ENCODE measurements at regions not wholly inside any gene's neighbourhood (a gene's known extent, or its start where the extent isn't known, plus 50 kb on each side); places are given as distances from the start of the nearest gene placed in this dataset.

DNA sequence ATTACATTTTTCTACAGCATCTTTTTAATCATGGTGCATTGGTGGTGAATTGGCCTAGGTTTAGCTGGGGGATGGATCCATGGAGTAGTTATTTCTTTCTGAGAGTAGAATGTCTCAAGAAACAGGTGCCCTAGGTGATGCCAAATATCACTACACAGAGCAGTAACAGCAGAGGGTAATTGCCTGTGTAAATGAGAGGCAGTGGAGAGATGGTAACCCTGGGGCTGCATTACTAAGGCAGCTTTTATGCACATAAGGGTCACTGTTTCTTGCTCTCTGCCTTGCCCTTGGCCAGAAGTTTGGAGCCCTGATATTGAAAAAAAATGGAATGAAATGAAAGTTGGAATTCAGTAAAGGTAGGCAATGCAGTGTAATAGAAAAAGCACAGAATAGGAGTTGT is 604.0 kb downstream of the NOVA1 start:
- no peaks in the 10 kb centered on the region for H3K4me1 Mint-ChIP-seq (ENCODE audit: low read depth)
- POLR2A ChIA-PET = no interaction called here
- CTCF ChIA-PET = no interaction called here
- H3K36me3 Mint-ChIP-seq (ENCODE audit: low read depth) = no peaks in the 10 kb centered on the region
- peaks cover 20% of the 10 kb centered on the region for H3K9me3 Mint-ChIP-seq (ENCODE audit: insufficient read depth)
- DNase-seq (no peak), ATAC-seq (no peak)
- H3K4me3 Mint-ChIP-seq = no peak overlapping the region
- no peak overlapping the region for H3K27ac Mint-ChIP-seq
- H3K27me3 Mint-ChIP-seq (ENCODE audit: low read depth) = no peaks in the 10 kb centered on the region

DNA sequence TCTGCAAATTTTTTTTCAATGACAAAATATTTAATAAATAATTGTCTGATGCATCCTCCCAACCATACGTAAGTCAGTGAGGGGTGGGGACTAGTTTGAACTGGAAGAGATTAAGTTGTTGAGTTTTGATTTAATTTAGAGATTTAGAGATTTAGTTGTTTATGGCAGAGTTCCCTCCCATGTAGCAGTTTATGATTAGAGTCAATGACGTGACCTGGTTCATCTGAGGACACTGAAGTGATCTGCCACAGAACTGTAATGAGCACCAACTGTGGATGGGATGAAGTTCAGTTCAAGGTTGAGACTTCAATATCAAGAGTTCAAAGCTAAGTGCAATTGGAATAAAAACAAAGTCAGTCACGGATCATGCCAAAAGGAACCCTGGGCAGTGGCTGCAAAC is 609.3 kb downstream of the NOVA1 start:
- POLR2A ChIA-PET = no interaction called here
- Mint-ChIP-seq H3K4me1 (ENCODE audit: low read depth) (no peaks in the 10 kb centered on the region), H3K27ac (no peak overlapping the region), H3K4me3 (no peak overlapping the region), H3K9me3 (ENCODE audit: insufficient read depth) (peaks cover 15% of the 10 kb centered on the region), H3K27me3 (ENCODE audit: low read depth) (no peaks in the 10 kb centered on the region), H3K36me3 (ENCODE audit: low read depth) (no peaks in the 10 kb centered on the region)
- CTCF ChIA-PET = no interaction called here
- ATAC-seq = no peak
- DNase-seq = no peak

DNA sequence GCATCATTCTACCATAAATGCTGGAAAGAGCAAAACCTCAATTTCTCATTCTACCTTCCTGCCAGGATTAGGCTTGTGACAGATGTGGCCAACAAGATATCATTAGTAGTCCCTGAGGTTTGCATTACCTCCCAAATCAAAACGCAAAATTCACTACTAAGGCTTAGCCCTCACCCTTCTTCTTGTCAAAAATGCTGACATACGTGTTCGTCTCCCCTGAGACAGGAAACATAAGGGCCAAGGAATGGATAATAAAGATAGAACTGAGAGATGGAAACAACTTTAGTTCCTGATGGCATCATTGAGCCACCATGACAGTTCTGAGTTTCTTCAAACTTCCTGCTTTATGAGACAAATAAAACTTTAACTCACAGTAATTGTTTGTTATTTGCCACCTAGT is 642.1 kb downstream of the NOVA1 start:
- no peaks in the 10 kb centered on the region for H3K27me3 Mint-ChIP-seq (ENCODE audit: low read depth)
- H3K27ac Mint-ChIP-seq = no peak overlapping the region
- CTCF ChIA-PET = no interaction called here
- H3K4me3 Mint-ChIP-seq = no peak overlapping the region
- no peaks in the 10 kb centered on the region for H3K4me1 Mint-ChIP-seq (ENCODE audit: low read depth)
- ATAC-seq (no peak), DNase-seq (no peak)
- no peaks in the 10 kb centered on the region for H3K36me3 Mint-ChIP-seq (ENCODE audit: low read depth)
- H3K9me3 Mint-ChIP-seq (ENCODE audit: insufficient read depth) = peaks cover 20% of the 10 kb centered on the region
- POLR2A ChIA-PET = no interaction called here

DNA sequence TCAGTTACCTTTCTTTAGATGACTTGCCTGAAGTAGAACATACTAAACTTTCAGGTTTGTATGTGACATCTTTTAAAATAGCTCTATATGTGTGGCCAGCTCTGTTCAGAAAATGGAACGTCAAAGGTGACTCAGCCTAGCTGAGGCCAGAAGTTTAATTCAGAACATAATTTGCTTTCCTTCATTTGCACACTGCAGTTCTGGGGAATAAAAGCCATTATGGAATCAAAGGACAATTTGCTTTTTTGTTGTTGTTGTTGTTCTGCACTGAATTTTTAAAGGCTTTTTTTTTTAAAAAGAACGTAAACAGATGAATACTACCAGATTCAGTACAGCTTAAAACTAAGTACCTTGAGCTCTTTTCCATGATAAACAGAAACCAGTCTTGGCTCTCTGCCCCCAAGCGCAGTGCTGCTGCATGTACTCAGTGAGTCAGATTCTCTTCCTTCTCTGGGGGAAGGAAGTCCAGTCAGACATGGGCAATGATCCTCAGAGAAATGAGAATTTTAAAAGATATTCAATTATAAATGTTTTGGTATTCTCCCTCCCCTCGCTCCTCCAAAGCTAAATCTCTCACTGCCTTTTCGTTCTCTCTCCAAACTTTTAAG is 644.2 kb downstream of the NOVA1 start:
- POLR2A ChIA-PET = no interaction called here
- CTCF ChIA-PET = no interaction called here

DNA sequence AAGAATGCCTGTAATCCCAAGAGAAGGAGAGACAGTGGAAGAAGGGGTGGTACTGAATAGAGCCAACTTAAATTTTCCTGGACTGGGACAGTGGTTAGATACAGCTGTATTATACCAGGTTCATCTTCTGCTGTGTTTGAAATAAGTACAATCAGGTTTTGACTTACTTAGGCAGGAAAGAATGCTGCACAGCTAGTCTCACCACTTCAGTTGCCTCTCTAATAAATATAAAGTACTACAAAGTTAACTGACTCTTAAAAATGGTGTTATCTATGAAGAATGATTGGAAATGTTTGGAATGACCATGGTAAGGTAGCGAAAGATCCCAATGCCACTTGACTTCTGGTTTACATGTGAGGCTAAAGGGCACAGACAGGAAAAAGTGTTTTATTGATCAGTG is 652.1 kb downstream of the NOVA1 start:
- ChIA-PET CTCF (no interaction called here), POLR2A (no interaction called here)
- H3K4me1 Mint-ChIP-seq (ENCODE audit: low read depth) = no peaks in the 10 kb centered on the region
- no peaks in the 10 kb centered on the region for H3K27me3 Mint-ChIP-seq (ENCODE audit: low read depth)
- no peaks in the 10 kb centered on the region for H3K36me3 Mint-ChIP-seq (ENCODE audit: low read depth)
- no peak overlapping the region for H3K4me3 Mint-ChIP-seq
- peaks cover 16% of the 10 kb centered on the region for H3K9me3 Mint-ChIP-seq (ENCODE audit: insufficient read depth)
- no peak overlapping the region for H3K27ac Mint-ChIP-seq
- ATAC-seq = no peak
- no peak for DNase-seq

More for the DNA sequence above, 644.2 kb downstream of the NOVA1 start:
- Mint-ChIP-seq H3K9me3 (ENCODE audit: insufficient read depth) (peaks cover 27% of the 10 kb centered on the region), H3K27ac (no peak overlapping the region), H3K27me3 (ENCODE audit: low read depth) (no peaks in the 10 kb centered on the region), H3K4me3 (no peak overlapping the region), H3K36me3 (ENCODE audit: low read depth) (no peaks in the 10 kb centered on the region), H3K4me1 (ENCODE audit: low read depth) (no peaks in the 10 kb centered on the region)
- DNase-seq (no peak), ATAC-seq (no peak)

DNA sequence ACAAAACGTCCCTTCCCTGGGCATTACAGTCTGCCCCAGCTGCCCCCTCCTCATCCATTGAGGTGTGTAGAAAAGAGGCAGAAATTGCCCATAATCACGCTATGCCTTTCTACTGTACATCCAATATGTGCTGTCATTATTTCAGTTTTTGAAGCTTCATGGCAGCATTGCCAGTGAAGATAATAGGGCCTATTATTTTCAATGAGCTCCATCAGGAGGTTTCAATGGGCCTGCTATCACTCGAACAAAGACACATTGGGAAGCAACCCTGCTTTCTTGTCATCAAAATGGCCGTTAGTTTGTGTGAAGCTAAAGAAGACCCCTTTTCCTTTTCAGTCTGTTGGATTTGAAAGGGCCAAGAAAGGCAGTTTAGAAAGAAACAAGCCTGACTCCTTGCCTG is 653.8 kb downstream of the NOVA1 start:
- H3K27ac Mint-ChIP-seq = no peak overlapping the region
- CTCF ChIA-PET = no interaction called here
- no peak for DNase-seq
- H3K27me3 Mint-ChIP-seq (ENCODE audit: low read depth) = no peaks in the 10 kb centered on the region
- POLR2A ChIA-PET = no interaction called here
- ATAC-seq = no peak
- H3K4me1 Mint-ChIP-seq (ENCODE audit: low read depth) = no peaks in the 10 kb centered on the region
- H3K4me3 Mint-ChIP-seq = no peak overlapping the region
- peaks cover 9% of the 10 kb centered on the region for H3K9me3 Mint-ChIP-seq (ENCODE audit: insufficient read depth)
- H3K36me3 Mint-ChIP-seq (ENCODE audit: low read depth) = no peaks in the 10 kb centered on the region

DNA sequence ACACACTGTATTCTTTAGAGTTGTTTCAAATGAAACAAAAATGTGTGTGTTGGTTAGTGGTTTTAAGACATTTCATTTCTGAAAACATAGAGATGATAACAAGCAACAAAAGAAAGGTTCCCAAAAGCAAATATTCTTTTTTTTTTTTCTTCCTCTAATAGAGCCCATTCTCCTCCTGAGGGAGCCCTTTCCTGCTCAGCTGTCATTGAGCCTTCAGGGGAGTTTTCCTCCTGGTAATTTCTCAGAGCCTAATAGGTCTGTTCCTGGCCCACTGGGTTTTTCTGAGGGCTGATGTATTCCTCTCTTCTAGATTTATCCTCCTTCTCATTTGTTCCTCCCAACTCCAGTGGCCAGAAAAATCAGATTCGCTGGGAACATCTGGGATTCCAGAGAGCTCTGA is 654.5 kb downstream of the NOVA1 start:
- ATAC-seq (no peak), DNase-seq (no peak)
- peaks cover 9% of the 10 kb centered on the region for H3K9me3 Mint-ChIP-seq (ENCODE audit: insufficient read depth)
- ChIA-PET POLR2A (no interaction called here), CTCF (no interaction called here)
- H3K4me3 Mint-ChIP-seq = no peak overlapping the region
- H3K4me1 Mint-ChIP-seq (ENCODE audit: low read depth) = no peaks in the 10 kb centered on the region
- no peaks in the 10 kb centered on the region for H3K36me3 Mint-ChIP-seq (ENCODE audit: low read depth)
- H3K27ac Mint-ChIP-seq = no peak overlapping the region
- H3K27me3 Mint-ChIP-seq (ENCODE audit: low read depth) = no peaks in the 10 kb centered on the region

DNA sequence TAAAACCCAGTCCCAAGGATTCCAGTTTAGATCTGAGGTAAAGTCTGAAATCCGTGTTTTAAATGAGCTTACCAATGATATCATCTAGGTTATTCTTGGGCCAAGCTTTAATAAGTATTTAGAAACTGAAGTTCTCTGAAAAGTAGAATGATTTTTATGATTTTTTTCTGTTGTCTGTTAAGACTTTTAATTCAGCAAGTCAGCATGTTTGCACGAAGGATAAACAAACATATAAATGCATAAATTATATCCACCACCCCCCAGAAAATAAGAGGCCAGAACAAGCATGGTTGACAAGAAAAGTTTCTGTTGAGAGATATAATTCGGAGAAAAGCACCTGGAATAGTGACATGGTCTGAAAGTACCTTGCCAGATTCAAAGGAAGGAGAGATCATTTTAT is 655.7 kb downstream of the NOVA1 start:
- ATAC-seq = no peak
- Mint-ChIP-seq H3K27ac (no peak overlapping the region), H3K4me3 (no peak overlapping the region), H3K9me3 (ENCODE audit: insufficient read depth) (peaks cover 5% of the 10 kb centered on the region), H3K4me1 (ENCODE audit: low read depth) (no peaks in the 10 kb centered on the region), H3K36me3 (ENCODE audit: low read depth) (no peaks in the 10 kb centered on the region), H3K27me3 (ENCODE audit: low read depth) (no peaks in the 10 kb centered on the region)
- no peak for DNase-seq
- POLR2A ChIA-PET = no interaction called here
- CTCF ChIA-PET = no interaction called here

DNA sequence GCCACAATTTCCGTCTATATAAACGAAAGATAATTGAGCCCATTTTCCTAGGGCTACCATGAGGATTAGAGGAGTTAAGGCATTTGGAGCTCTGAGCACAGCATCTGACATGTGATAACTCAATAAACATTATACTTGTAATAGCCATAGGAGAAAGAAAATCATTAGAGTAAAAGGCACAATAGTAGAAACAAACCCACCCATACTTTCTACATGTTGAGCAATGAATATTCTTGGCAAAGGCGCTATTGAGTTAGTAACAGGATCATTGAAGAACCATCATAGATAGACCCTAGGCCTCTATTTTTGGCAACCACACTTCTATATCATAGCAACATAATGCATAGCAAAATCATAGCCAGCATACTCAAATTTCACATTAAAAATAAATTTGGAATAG is 664.1 kb downstream of the NOVA1 start:
- CTCF ChIA-PET = no interaction called here
- no peaks in the 10 kb centered on the region for H3K27me3 Mint-ChIP-seq (ENCODE audit: low read depth)
- POLR2A ChIA-PET = no interaction called here
- no peak overlapping the region for H3K4me3 Mint-ChIP-seq
- H3K9me3 Mint-ChIP-seq (ENCODE audit: insufficient read depth) = no peaks in the 10 kb centered on the region
- no peak for ATAC-seq
- H3K36me3 Mint-ChIP-seq (ENCODE audit: low read depth) = no peaks in the 10 kb centered on the region
- no peaks in the 10 kb centered on the region for H3K4me1 Mint-ChIP-seq (ENCODE audit: low read depth)
- no peak overlapping the region for H3K27ac Mint-ChIP-seq
- DNase-seq = no peak

DNA sequence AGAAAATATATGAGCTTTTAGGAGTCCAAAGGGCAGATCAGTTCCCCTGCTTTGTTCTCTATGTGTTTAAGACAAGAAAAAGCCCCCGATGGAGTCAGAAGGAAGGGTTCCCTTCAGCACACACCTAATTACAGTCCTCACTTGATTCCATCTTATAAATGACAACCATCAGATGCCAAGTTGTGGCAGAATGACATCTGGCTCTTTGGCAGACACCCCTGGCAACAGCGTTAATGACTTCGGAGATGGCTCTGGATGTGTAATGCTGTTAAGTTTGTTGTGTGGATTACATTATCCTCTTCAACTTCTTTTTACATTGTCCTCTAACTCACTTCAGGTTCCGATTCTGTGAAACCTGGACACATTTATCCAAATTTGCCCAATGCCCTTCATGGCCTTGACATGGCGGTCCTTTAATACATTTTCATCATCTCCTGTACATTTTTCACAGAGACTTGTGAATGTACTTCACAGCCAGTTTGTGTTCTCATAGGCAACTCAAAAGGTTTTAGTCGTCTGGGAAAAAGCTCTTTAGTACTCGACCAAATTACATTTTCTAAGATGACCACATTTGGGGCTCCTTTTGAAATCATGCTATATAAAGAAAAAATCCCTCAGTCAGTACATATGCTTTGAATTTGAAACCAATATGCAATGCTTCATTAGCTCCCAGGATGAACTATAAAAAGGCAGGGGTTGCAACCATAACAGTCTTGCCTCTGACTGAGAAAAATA is 667.8 kb downstream of the NOVA1 start:
- Mint-ChIP-seq H3K27ac (no peak overlapping the region), H3K9me3 (ENCODE audit: insufficient read depth) (peaks cover 14% of the 10 kb centered on the region), H3K27me3 (ENCODE audit: low read depth) (no peaks in the 10 kb centered on the region), H3K4me3 (no peak overlapping the region), H3K36me3 (ENCODE audit: low read depth) (no peaks in the 10 kb centered on the region), H3K4me1 (ENCODE audit: low read depth) (no peaks in the 10 kb centered on the region)
- CTCF ChIA-PET = no interaction called here
- DNase-seq (no peak), ATAC-seq (no peak)
- POLR2A ChIA-PET = no interaction called here

DNA sequence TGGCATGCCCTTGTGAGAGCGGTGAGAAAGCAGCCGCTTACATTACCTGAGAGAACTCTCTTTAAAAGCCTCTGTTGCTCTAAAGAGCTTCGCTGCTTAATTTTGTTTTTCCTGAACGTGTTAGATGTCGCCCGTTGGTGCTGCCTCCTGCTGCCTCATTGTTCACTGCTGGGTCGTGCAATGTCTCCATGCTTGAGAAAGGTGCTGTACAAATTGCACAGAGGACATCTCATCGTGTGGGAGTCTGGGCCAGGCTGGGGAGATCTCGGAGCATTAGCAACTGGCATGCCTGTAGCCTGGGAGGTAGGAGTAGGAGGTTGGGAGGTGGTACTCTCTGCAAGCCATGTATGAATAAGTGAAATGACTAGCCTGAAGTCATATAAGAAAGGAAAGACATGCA is 686.0 kb downstream of the NOVA1 start:
- POLR2A ChIA-PET = no interaction called here
- Mint-ChIP-seq H3K36me3 (ENCODE audit: low read depth) (no peaks in the 10 kb centered on the region), H3K9me3 (ENCODE audit: insufficient read depth) (peaks cover 7% of the 10 kb centered on the region), H3K4me3 (no peak overlapping the region), H3K4me1 (ENCODE audit: low read depth) (no peaks in the 10 kb centered on the region), H3K27me3 (ENCODE audit: low read depth) (no peaks in the 10 kb centered on the region), H3K27ac (no peak overlapping the region)
- no peak for ATAC-seq
- DNase-seq = no peak
- CTCF ChIA-PET = no interaction called here

DNA sequence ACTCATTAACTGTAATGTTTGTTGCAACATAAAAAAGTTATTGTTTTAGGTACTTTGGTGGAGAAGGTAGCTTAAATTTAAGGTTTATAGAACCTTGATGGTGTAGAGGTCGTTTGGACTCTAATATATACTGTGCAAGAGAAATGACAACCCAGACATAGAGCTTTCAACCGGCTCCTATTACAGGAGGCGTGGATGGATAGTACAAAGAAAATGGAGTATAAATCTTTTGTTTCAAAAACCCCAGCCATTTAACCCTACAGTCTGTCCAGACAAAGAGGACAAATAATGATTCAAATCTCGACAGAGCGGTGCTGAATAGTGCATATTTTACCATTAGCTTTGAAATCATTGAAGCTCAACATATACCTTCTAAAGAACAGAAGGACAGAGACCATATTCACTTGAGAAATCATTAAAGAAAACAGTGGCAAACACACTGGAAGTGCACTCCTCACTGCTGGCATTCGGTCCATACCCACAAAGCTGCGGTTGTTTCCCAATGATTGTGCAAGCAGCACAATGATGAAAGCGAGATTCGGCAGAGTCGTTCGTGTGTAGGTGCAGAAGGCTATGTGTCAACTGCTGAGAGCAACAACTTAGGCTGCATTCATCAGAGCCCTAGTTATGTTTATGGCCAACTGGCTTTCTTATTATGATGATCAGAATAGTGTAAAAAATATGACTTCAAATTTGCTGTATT is 688.6 kb downstream of the NOVA1 start:
- CTCF ChIA-PET = no interaction called here
- ATAC-seq = no peak
- POLR2A ChIA-PET = no interaction called here
- no peaks in the 10 kb centered on the region for H3K36me3 Mint-ChIP-seq (ENCODE audit: low read depth)
- no peak for DNase-seq
- no peaks in the 10 kb centered on the region for H3K4me1 Mint-ChIP-seq (ENCODE audit: low read depth)
- no peak overlapping the region for H3K27ac Mint-ChIP-seq
- H3K27me3 Mint-ChIP-seq (ENCODE audit: low read depth) = no peaks in the 10 kb centered on the region
- peaks cover 7% of the 10 kb centered on the region for H3K9me3 Mint-ChIP-seq (ENCODE audit: insufficient read depth)
- H3K4me3 Mint-ChIP-seq = no peak overlapping the region

Measured in activated CD8-positive, alpha-beta T cell treated with anti-CD3 and anti-CD28 coated beads, Interleukin-2, amount 10 ng/mL, durations not matched to agents 7 days and 5 days (primary cell).